Smooth muscle cell (in vitro differentiated cells): ENCODE measurements at regions not wholly inside any gene's neighbourhood (a gene's known extent, or its start where the extent isn't known, plus 50 kb on each side); places are given as distances from the start of the nearest gene placed in this dataset.

Experiments
- DNase-seq: peaks from one replicate; lab custom pipeline; 2025; ENCODE audit not compliant: unreplicated experiment; lab: John Stamatoyannopoulos, UW
- H2AFZ ChIP-seq: fragments of 200-600 bp; sonication (generic); 2 replicates; pipeline ENCODE4 v1.6.0; 2016; ENCODE audit warnings: antibody characterized with exemption, low read depth, mild to moderate bottlenecking
- H3F3A ChIP-seq: fragments of 200-600 bp; sonication (generic); 2 replicates; pipeline ENCODE4 v1.6.0; 2017; ENCODE audit warnings: antibody characterized with exemption, low read depth
- H3K27ac ChIP-seq: fragments of 200-600 bp; sonication (generic); 2 replicates; pipeline ENCODE4 v1.5.1; 2016; ENCODE audit warnings: low read depth, mild to moderate bottlenecking
- H3K27me3 ChIP-seq: fragments of 200-600 bp; sonication (generic); 2 replicates; pipeline ENCODE4 v1.6.1; 2016; ENCODE audit warnings: low read depth, mild to moderate bottlenecking
- H3K36me3 ChIP-seq: fragments of 200-600 bp; sonication (generic); 2 replicates; pipeline ENCODE4 v1.5.1; 2016; ENCODE audit warnings: low read depth
- H3K4me1 ChIP-seq: fragments of 200-600 bp; sonication (generic); 2 replicates; pipeline ENCODE4 v1.5.1; 2016; ENCODE audit warnings: low read depth
- H3K4me2 ChIP-seq: fragments of 200-600 bp; sonication (generic); 2 replicates; pipeline ENCODE4 v1.6.0; 2016; ENCODE audit warnings: mild to moderate bottlenecking
- H3K4me3 ChIP-seq: fragments of 200-600 bp; sonication (generic); 2 replicates; pipeline ENCODE4 v1.5.1; 2016; ENCODE audit warnings: mild to moderate bottlenecking
- H3K79me2 ChIP-seq: fragments of 200-600 bp; sonication (generic); 2 replicates; pipeline ENCODE4 v1.6.0; 2016; ENCODE audit warnings: low read depth, mild to moderate bottlenecking
- H3K9ac ChIP-seq: fragments of 200-600 bp; sonication (generic); 2 replicates; pipeline ENCODE4 v1.6.0; 2016; ENCODE audit warnings: low read depth
- H3K9me3 ChIP-seq: fragments of 200-600 bp; sonication (generic); replicated peaks from 2 replicates; pipeline ENCODE4 v1.5.1; 2016; ENCODE audit warnings: low read depth
- H4K20me1 ChIP-seq: fragments of 200-600 bp; sonication (generic); 2 replicates; pipeline ENCODE4 v1.6.0; 2016; ENCODE audit warnings: low read depth
- CTCF ChIP-seq: fragments of 200-600 bp; sonication (generic); IDR thresholded peaks from 2 replicates; pipeline ENCODE4 v1.5.1; 2017; ENCODE audit warnings: borderline replicate concordance, mild to moderate bottlenecking, antibody characterized with exemption; ENCODE audit not compliant: insufficient read depth, poor library complexity, severe bottlenecking
- WGBS: methylation state at CpG from one replicate; pipeline ENCODE4 v1.1.7; 2016; ENCODE audit warnings: low lambda C conversion rate; 5-methylcytosine and 5-hydroxymethylcytosine counted together

- Histone ChIP-seq H3K79me2 (no peaks in the 10 kb centered on the region), H3K27me3 (no peaks in the 10 kb centered on the region), H3K36me3 (no peaks in the 10 kb centered on the region), H4K20me1 (no peaks in the 10 kb centered on the region), H3K9ac (no peak overlapping the region), H3K4me3 (no peak overlapping the region), H3F3A (peaks cover 10% of the 10 kb centered on the region), H3K4me1 (peaks cover 62% of the 10 kb centered on the region), H3K9me3 (no peaks in the 10 kb centered on the region), H3K27ac (no peak overlapping the region), H3K4me2 (no peak overlapping the region), H2AFZ (no peak overlapping the region)
- TF ChIP-seq CTCF, result no peak
- WGBS, result 62% methylated on average over 8 of the region's 8 CpGs
- no peak for DNase-seq
Measured at GRCh38 chr5:93300309-93300923, 280.6 kb downstream of the NR2F1-AS1 start.

GRCh38 chr5:93299681-93300308 is 281.2 kb downstream of the NR2F1-AS1 start:
- Histone ChIP-seq H3K4me1 (peaks cover 57% of the 10 kb centered on the region), H3K27me3 (no peaks in the 10 kb centered on the region), H3K36me3 (no peaks in the 10 kb centered on the region), H2AFZ (no peak overlapping the region), H3K79me2 (no peaks in the 10 kb centered on the region), H3K9me3 (no peaks in the 10 kb centered on the region), H3K9ac (no peak overlapping the region), H4K20me1 (no peaks in the 10 kb centered on the region), H3K4me2 (no peak overlapping the region), H3F3A (peaks cover 5% of the 10 kb centered on the region), H3K4me3 (no peak overlapping the region), H3K27ac (no peak overlapping the region)
- DNase-seq, result no peak
- WGBS, result 36% methylated on average over 6 of the region's 6 CpGs
- TF ChIP-seq CTCF, result no peak

GRCh38 chr5:93297116-93297515 is 283.9 kb downstream of the NR2F1-AS1 start:
- no peak overlapping the region for H3K4me2 ChIP-seq
- H2AFZ ChIP-seq, result no peak overlapping the region
- H3K4me1 ChIP-seq, result peaks cover 32% of the 10 kb centered on the region
- no peak for TF ChIP-seq CTCF
- no peaks in the 10 kb centered on the region for H3K9me3 ChIP-seq
- H3K27ac ChIP-seq, result no peak overlapping the region
- no peak for DNase-seq
- WGBS, result 98% methylated on average over 2 of the region's 2 CpGs
- no peaks in the 10 kb centered on the region for H3K27me3 ChIP-seq
- H3F3A ChIP-seq, result no peaks in the 10 kb centered on the region
- H4K20me1 ChIP-seq, result no peaks in the 10 kb centered on the region
- no peaks in the 10 kb centered on the region for H3K36me3 ChIP-seq
- H3K4me3 ChIP-seq, result no peak overlapping the region
- no peaks in the 10 kb centered on the region for H3K79me2 ChIP-seq
- no peak overlapping the region for H3K9ac ChIP-seq

- no peak for DNase-seq
- 95% methylated on average over 2 of the region's 2 CpGs for WGBS
Measured at GRCh38 chr5:93296338-93296737, 284.7 kb downstream of the NR2F1-AS1 start.

More at GRCh38 chr5:93296338-93296737, 284.7 kb downstream of the NR2F1-AS1 start:
- no peak overlapping the region for H3K27ac ChIP-seq
- no peak overlapping the region for H3K4me2 ChIP-seq
- H4K20me1 ChIP-seq, result no peaks in the 10 kb centered on the region
- H3K4me1 ChIP-seq, result peaks cover 24% of the 10 kb centered on the region
- TF ChIP-seq CTCF, result no peak
- H3K9me3 ChIP-seq, result no peaks in the 10 kb centered on the region
- H3K4me3 ChIP-seq, result no peak overlapping the region
- no peaks in the 10 kb centered on the region for H3K36me3 ChIP-seq
- no peak overlapping the region for H3K9ac ChIP-seq
- no peak overlapping the region for H2AFZ ChIP-seq
- H3F3A ChIP-seq, result no peaks in the 10 kb centered on the region
- no peaks in the 10 kb centered on the region for H3K79me2 ChIP-seq
- no peaks in the 10 kb centered on the region for H3K27me3 ChIP-seq
